Suprapubic skin (tissue), 4 donors: ENCODE measurements at regions not wholly inside any gene's neighbourhood (a gene's known extent, or its start where the extent isn't known, plus 50 kb on each side); places are given as distances from the start of the nearest gene placed in this dataset.

Experiments
- DNase-seq, 2 donors: peaks; one replicate each; pipeline ENCODE4 v3.0.0-alpha.2; 2019; ENCODE audit warnings: low spot score in 2 of 2
- H3K27ac ChIP-seq: fragments of 200-600 bp; sonication (generic); one replicate; pipeline ENCODE4 v1.5.1; 2019
- H3K27me3 ChIP-seq: fragments of 200-600 bp; sonication (generic); one replicate; pipeline ENCODE4 v1.5.1; 2019
- H3K36me3 ChIP-seq: fragments of 200-600 bp; sonication (generic); one replicate; pipeline ENCODE4 v1.5.1; 2019
- H3K4me1 ChIP-seq: fragments of 200-600 bp; sonication (generic); one replicate; pipeline ENCODE4 v1.5.1; 2019
- H3K4me3 ChIP-seq: fragments of 200-600 bp; sonication (generic); one replicate; pipeline ENCODE4 v1.5.1; 2019; ENCODE audit warnings: mild to moderate bottlenecking
- H3K9me3 ChIP-seq: fragments of 200-600 bp; sonication (generic); one replicate; pipeline ENCODE4 v1.5.1; 2019
- CTCF ChIP-seq, 2 donors: fragments of 200-600 bp in 1 of 2; fragments of 450-650 bp in 1 of 2; sonication (generic) in 1 of 2; IDR thresholded peaks; one replicate each; pipeline ENCODE4 v1.5.1; 2016 to 2019; ENCODE audit warnings: antibody characterized with exemption in 2 of 2, mild to moderate bottlenecking in 1 of 2, moderate library complexity in 1 of 2
- EP300 ChIP-seq: sonication (generic); formaldehyde crosslinking; IDR thresholded peaks from one replicate; pipeline ENCODE4 v1.6.1; 2017; ENCODE audit warnings: antibody characterized with exemption
- POLR2A ChIP-seq, 2 donors: fragments of 450-650 bp; IDR thresholded peaks; one replicate each; pipeline ENCODE4 v1.6.1; 2017; ENCODE audit warnings: antibody characterized with exemption in 2 of 2, mild to moderate bottlenecking in 2 of 2, moderate library complexity in 2 of 2
- POLR2AphosphoS5 ChIP-seq, 3 donors: sonication (generic); formaldehyde crosslinking; IDR thresholded peaks; one replicate each; pipeline ENCODE4 v1.6.1; 2017; ENCODE audit warnings: antibody characterized with exemption in 3 of 3
- WGBS: methylation state at CpG from one replicate; pipeline ENCODE4 v1.1.5; 2018; 5-methylcytosine and 5-hydroxymethylcytosine counted together

DNA sequence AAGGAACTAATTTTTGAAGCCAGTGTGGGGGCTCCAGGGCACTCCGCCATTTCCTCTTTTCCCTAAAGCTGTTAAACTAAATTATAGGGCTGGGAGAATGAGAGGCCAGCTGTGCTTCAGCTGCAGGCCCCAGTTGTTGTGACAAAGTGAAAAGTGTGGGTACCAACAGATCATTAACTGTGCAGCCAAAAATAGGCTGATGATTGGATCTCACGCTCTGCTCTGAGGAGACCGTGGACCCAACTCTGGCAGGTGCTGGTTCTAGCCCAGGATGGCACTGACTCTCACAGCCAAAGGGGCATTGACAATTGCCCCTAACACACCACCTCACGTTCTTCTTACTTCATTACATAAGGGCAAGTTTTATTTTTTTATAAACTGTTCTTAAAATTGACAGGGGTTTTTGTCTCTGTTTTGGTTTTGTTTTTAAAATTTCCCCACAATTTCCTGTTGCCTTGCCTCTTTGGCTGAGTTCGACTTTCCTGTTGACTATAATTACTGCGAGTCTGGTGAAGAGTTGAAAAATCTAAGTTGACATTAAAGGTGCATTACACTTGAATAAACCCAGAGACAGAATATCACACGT lies 391.0 kb downstream of the FGF9 start:
- Histone ChIP-seq H3K27me3 (no peaks in the 10 kb centered on the region), H3K4me1 (no peaks in the 10 kb centered on the region), H3K9me3 (no peaks in the 10 kb centered on the region), H3K36me3 (no peaks in the 10 kb centered on the region), H3K4me3 (no peak overlapping the region), H3K27ac (no peak overlapping the region)
- no peak for TF ChIP-seq EP300
- no peak for TF ChIP-seq POLR2AphosphoS5 (IDR thresholded peaks at IDR 0.05)
- no peak for TF ChIP-seq POLR2A (IDR thresholded peaks at IDR 0.05)
- no peak for TF ChIP-seq CTCF (IDR thresholded peaks at IDR 0.05)
- no peak for DNase-seq
- WGBS: 65% methylated on average over 7 of the region's 7 CpGs

DNA sequence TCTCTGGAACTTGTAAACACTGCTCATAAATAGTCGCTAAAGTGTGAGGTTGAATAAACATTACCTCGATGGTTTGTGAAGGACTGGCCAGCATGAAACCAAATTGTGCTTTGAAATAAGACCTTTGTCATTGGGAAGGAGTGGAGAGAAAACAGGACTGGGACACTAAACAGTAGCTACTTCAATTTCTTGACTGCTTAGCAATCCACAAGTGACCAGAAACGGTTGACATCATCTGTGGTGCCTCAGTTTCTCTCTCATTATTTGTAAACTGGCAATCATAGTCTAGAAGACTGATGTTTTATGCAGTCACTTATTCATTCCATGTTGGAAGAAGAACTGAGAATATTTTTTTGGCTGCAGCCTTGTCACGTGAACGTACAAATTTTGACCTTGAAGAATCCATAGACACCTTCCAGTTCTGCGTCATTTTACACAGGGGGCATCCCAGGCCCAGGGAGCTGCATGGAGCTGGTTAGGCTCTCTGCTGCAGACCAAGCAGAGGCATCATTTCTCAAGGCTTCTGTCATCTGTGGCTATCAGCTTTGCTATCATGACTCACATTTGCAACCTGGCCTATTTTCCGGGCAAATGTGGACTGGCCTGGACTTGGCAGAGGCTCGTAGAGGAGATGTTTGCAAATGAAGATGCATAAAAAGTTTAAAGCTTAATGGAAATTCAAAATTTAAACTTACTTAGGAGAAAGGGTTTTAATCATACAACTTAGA lies 391.8 kb downstream of the FGF9 start:
- H3K9me3 ChIP-seq: no peaks in the 10 kb centered on the region
- DNase-seq: no peak
- H3K4me3 ChIP-seq: no peak overlapping the region
- no peaks in the 10 kb centered on the region for H3K27me3 ChIP-seq
- no peaks in the 10 kb centered on the region for H3K36me3 ChIP-seq
- TF ChIP-seq CTCF (IDR thresholded peaks at IDR 0.05) (no peak), POLR2A (IDR thresholded peaks at IDR 0.05) (no peak)
- WGBS: 68% methylated on average over 8 of the region's 8 CpGs
- no peaks in the 10 kb centered on the region for H3K4me1 ChIP-seq
- H3K27ac ChIP-seq: no peak overlapping the region

GRCh38 chr13:22063416-22064124 lies 392.7 kb downstream of the FGF9 start:
- Histone ChIP-seq H3K4me3 (no peak overlapping the region), H3K9me3 (no peaks in the 10 kb centered on the region), H3K27ac (no peak overlapping the region), H3K27me3 (no peaks in the 10 kb centered on the region), H3K4me1 (no peaks in the 10 kb centered on the region), H3K36me3 (no peaks in the 10 kb centered on the region)
- no peak for TF ChIP-seq EP300
- no peak for DNase-seq
- WGBS: 94% methylated on average over 23 of the region's 23 CpGs

GRCh38 chr13:22064854-22065620 lies 394.2 kb downstream of the FGF9 start:
- Histone ChIP-seq H3K36me3 (no peaks in the 10 kb centered on the region), H3K27ac (no peak overlapping the region), H3K9me3 (no peaks in the 10 kb centered on the region), H3K4me1 (no peaks in the 10 kb centered on the region), H3K4me3 (no peak overlapping the region), H3K27me3 (no peaks in the 10 kb centered on the region)
- TF ChIP-seq EP300: no peak
- TF ChIP-seq POLR2A (IDR thresholded peaks at IDR 0.05): no peak
- TF ChIP-seq CTCF (IDR thresholded peaks at IDR 0.05): no peak
- TF ChIP-seq POLR2AphosphoS5 (IDR thresholded peaks at IDR 0.05): no peak
- 71% methylated on average over 13 of the region's 13 CpGs for WGBS
- no peak for DNase-seq

DNA sequence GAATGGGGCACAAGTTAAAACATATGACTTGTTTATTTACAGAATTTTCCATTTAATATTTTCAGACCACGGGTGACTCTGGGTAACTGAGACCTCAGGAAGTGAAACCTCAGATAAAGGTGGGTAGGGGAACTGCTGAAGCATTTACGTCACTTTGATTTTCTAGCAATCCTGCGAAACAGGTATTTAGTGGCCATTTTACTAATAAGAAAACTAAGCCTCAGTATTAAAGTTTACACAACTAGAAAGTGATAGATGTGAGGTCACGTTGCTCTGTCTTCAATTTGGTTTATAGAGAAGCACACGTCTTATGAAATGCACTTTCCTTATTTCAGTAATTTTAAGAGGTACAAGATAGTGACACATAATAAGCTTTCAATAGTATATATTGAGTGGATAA lies 402.8 kb downstream of the FGF9 start:
- TF ChIP-seq CTCF (IDR thresholded peaks at IDR 0.05): no peak
- no peak for TF ChIP-seq POLR2A (IDR thresholded peaks at IDR 0.05)
- no peak for TF ChIP-seq EP300
- Histone ChIP-seq H3K27ac (no peak overlapping the region), H3K27me3 (peaks cover 7% of the 10 kb centered on the region), H3K36me3 (no peaks in the 10 kb centered on the region), H3K4me3 (no peak overlapping the region), H3K9me3 (no peaks in the 10 kb centered on the region), H3K4me1 (no peaks in the 10 kb centered on the region)
- no peak for DNase-seq
- WGBS: 72% methylated on average over 5 of the region's 5 CpGs
